H1 (cell line): ENCODE measurements at regions not wholly inside any gene's neighbourhood (a gene's known extent, or its start where the extent isn't known, plus 50 kb on each side); places are given as distances from the start of the nearest gene placed in this dataset.

ENCODE experiments used
- EGR1 ChIP-seq: IDR thresholded peaks from 2 replicates; pipeline ENCODE4 v1.6.1; 2011; ENCODE audit warnings: low read depth, low read length, borderline replicate concordance
- TEAD4 ChIP-seq: IDR thresholded peaks from 2 replicates; pipeline ENCODE4 v1.6.1; 2012; ENCODE audit warnings: low read depth, low read length, inconsistent platforms, mixed read lengths
- USF2 ChIP-seq: IDR thresholded peaks from 2 replicates; pipeline ENCODE4 v1.6.1; 2011; ENCODE audit warnings: low read length, improper control_type of control experiment

GRCh38 chr6:163943607-163944385 lies 529.3 kb downstream of the QKI start (continued):
- TF ChIP-seq USF2 (no peak), TEAD4 (0 out of 2 replicates have a peak, but pooled peaks have one; percentile 6), EGR1 (no peak)
- TF ChIP-seq, all 59 proteins: peak for 8
